Epithelial cell of proximal tubule (primary cell): ENCODE measurements at regions not wholly inside any gene's neighbourhood (a gene's known extent, or its start where the extent isn't known, plus 50 kb on each side); places are given as distances from the start of the nearest gene placed in this dataset.
"Not testable (repeated sequence)": the region's sequence is repeated elsewhere in the genome, so short reads cannot be mapped to it uniquely, and the experiment has no call there.

Experiments
- DNase-seq: peaks from one replicate; pipeline ENCODE4 v3.0.0-alpha.2; 2011; ENCODE audit warnings: low read depth
- H3K4me3 ChIP-seq: 2 replicates; pipeline ENCODE4 v1.5.1; 2011; ENCODE audit warnings: low read depth, mild to moderate bottlenecking, low read length
- CTCF ChIP-seq: conservative IDR thresholded peaks from 2 replicates; pipeline ENCODE4 v1.5.1; 2012; ENCODE audit warnings: low read depth, mild to moderate bottlenecking, low read length

- TF ChIP-seq CTCF = no peak
- no peak overlapping the region for H3K4me3 ChIP-seq
- no peak for DNase-seq
Observed at GRCh38 chr6:103367212-103367611, 1492.5 kb downstream of the HACE1 start.

- no peak for TF ChIP-seq CTCF
- no peak for DNase-seq
- no peak overlapping the region for H3K4me3 ChIP-seq
Observed at GRCh38 chr6:103356531-103356930, 1503.2 kb downstream of the HACE1 start.

- TF ChIP-seq CTCF = no peak
- DNase-seq = no peak
- no peak overlapping the region for H3K4me3 ChIP-seq
Observed at GRCh38 chr6:103344554-103345163, 1515.1 kb downstream of the HACE1 start.

- no peak for TF ChIP-seq CTCF
- H3K4me3 ChIP-seq = no peak overlapping the region
- no peak for DNase-seq
Observed at GRCh38 chr6:103335412-103335811, 1524.3 kb downstream of the HACE1 start.

- no peak for TF ChIP-seq CTCF
- no peak overlapping the region for H3K4me3 ChIP-seq
- no peak for DNase-seq
Observed at GRCh38 chr6:103326760-103327757, 1532.7 kb downstream of the HACE1 start.

GRCh38 chr6:103313432-103313831 is 1546.3 kb downstream of the HACE1 start:
- H3K4me3 ChIP-seq = no peak overlapping the region
- DNase-seq = no peak
- TF ChIP-seq CTCF = no peak

- not testable (repeated sequence) for DNase-seq
Observed at GRCh38 chr6:103294376-103294775, 1565.3 kb downstream of the HACE1 start.

More at GRCh38 chr6:103294376-103294775, 1565.3 kb downstream of the HACE1 start:
- not testable (repeated sequence) for H3K4me3 ChIP-seq
